ENCODE measurements at regions not wholly inside any gene's neighbourhood (a gene's known extent, or its start where the extent isn't known, plus 50 kb on each side); places are given as distances from the start of the nearest gene placed in this dataset.

- DNase-seq (ENCODE audit: low read depth in 1 of 2, low spot score in 1 of 2) = no peak
- FAIRE-seq = no peak
- CTCF ChIA-PET = no interaction called here
- no peak overlapping the region for H3K27ac ChIP-seq
- ATAC-seq = no peak
- no peaks in the 10 kb centered on the region for H3K4me1 ChIP-seq
- H3K9me3 ChIP-seq = no peaks in the 10 kb centered on the region
- POLR2A ChIA-PET = no interaction called here
- WGBS (ENCODE audit: missing lambda C conversion rate) = 15% methylated on average over 3 of the region's 3 CpGs
- TF ChIP-seq CHD4 (IDR thresholded peaks at IDR 0.05; ENCODE audit: borderline replicate concordance) = no peak
- no peak for TF ChIP-seq RNF2 (IDR thresholded peaks at IDR 0.05; ENCODE audit: borderline replicate concordance, low read depth)
- no peak for TF ChIP-seq NR3C1 (IDR thresholded peaks at IDR 0.05)
- TF ChIP-seq CBX8 (IDR thresholded peaks at IDR 0.05) = no peak
- TF ChIP-seq HMGXB4 (CRISPR knock-in tag; IDR thresholded peaks at IDR 0.05; ENCODE audit: borderline replicate concordance) = no peak
- TF ChIP-seq HOXA7 (CRISPR knock-in tag; IDR thresholded peaks at IDR 0.05) = no peak
- no peak for TF ChIP-seq RAD21 (conservative IDR thresholded peaks at IDR 0.05 in 1 of 2, IDR thresholded peaks at IDR 0.05 in 1 of 2)
- TF ChIP-seq EHMT2 (IDR thresholded peaks at IDR 0.05; ENCODE audit: low read depth) = no peak
- TF ChIP-seq BHLHE40 (IDR thresholded peaks at IDR 0.05; ENCODE audit: low read depth, low read length) = no peak
- TF ChIP-seq HES2 (IDR thresholded peaks at IDR 0.05) = no peak
- no peak overlapping the region for H3K4me2 ChIP-seq
- H3K4me3 ChIP-seq = no peak overlapping the region
These were observed 220.8 kb upstream of the RNF32 start for GRCh38 chr7:156419782-156420181.

- FAIRE-seq (no peak), ATAC-seq (no peak), DNase-seq (ENCODE audit: low read depth in 1 of 2, low spot score in 1 of 2) (no peak)
- WGBS (ENCODE audit: missing lambda C conversion rate) = 71% methylated on average over 11 of the region's 11 CpGs
- ChIA-PET CTCF (no interaction called here), POLR2A (no interaction called here)
- no peaks in the 10 kb centered on the region for H3K4me1 ChIP-seq
- H3K4me3 ChIP-seq = no peak overlapping the region
- no peak for TF ChIP-seq EP300 (IDR thresholded peaks at IDR 0.05)
- TF ChIP-seq ESRRA (IDR thresholded peaks at IDR 0.05; ENCODE audit: borderline replicate concordance, low read length) = no peak
- no peak for TF ChIP-seq ATOH8 (CRISPR knock-in tag; IDR thresholded peaks at IDR 0.05; ENCODE audit: low read depth)
- no peak for TF ChIP-seq HOXA7 (CRISPR knock-in tag; IDR thresholded peaks at IDR 0.05)
- no peak for TF ChIP-seq RARB (CRISPR knock-in tag; IDR thresholded peaks at IDR 0.05)
- TF ChIP-seq TFCP2L1 (CRISPR knock-in tag; IDR thresholded peaks at IDR 0.05) = no peak
- no peak for TF ChIP-seq SMC3 (IDR thresholded peaks at IDR 0.05)
- no peak overlapping the region for H3K4me2 ChIP-seq
- H3K27ac ChIP-seq = no peak overlapping the region
- H3K9me3 ChIP-seq = peaks cover 7% of the 10 kb centered on the region; the same call in 1 of the 3 replicates
These were observed 238.3 kb upstream of the RNF32 start for GRCh38 chr7:156402255-156402654.

- no peak overlapping the region for H3K4me3 ChIP-seq
- CTCF ChIA-PET = no interaction called here
- 40% methylated on average over 9 of the region's 9 CpGs for WGBS (ENCODE audit: missing lambda C conversion rate)
- H3K27ac ChIP-seq = no peak overlapping the region
- no peaks in the 10 kb centered on the region for H3K4me1 ChIP-seq
- ATAC-seq (no peak), DNase-seq (ENCODE audit: low read depth in 1 of 2, low spot score in 1 of 2) (no peak), FAIRE-seq (no peak)
- peaks cover 7% of the 10 kb centered on the region; the same call in 1 of the 3 replicates for H3K9me3 ChIP-seq
- POLR2A ChIA-PET = no interaction called here
- H3K4me2 ChIP-seq = no peak overlapping the region
- TF ChIP-seq JUNB (IDR thresholded peaks at IDR 0.05) = no peak
- no peak for TF ChIP-seq FOSL2 (IDR thresholded peaks at IDR 0.05)
- TF ChIP-seq FOSL2 (CRISPR knock-in tag; IDR thresholded peaks at IDR 0.05) = no peak
- TF ChIP-seq HEYL (CRISPR knock-in tag; IDR thresholded peaks at IDR 0.05) = no peak
- no peak for TF ChIP-seq GATA3 (IDR thresholded peaks at IDR 0.05; ENCODE audit: borderline replicate concordance)
- TF ChIP-seq REST (IDR thresholded peaks at IDR 0.05) = no peak
- no peak for TF ChIP-seq BCL3 (IDR thresholded peaks at IDR 0.05)
- TF ChIP-seq MAX (IDR thresholded peaks at IDR 0.05) = no peak
- TF ChIP-seq TFCP2L1 (CRISPR knock-in tag; IDR thresholded peaks at IDR 0.05) = no peak
- no peak for TF ChIP-seq EHMT2 (IDR thresholded peaks at IDR 0.05; ENCODE audit: low read depth)
- no peak for TF ChIP-seq CHD4 (IDR thresholded peaks at IDR 0.05; ENCODE audit: borderline replicate concordance)
- no peak for TF ChIP-seq NPAS2 (CRISPR knock-in tag; IDR thresholded peaks at IDR 0.05; ENCODE audit: borderline replicate concordance)
- no peak for TF ChIP-seq KDM1A (IDR thresholded peaks at IDR 0.05; ENCODE audit: low read depth)
- no peak for TF ChIP-seq PBX3 (IDR thresholded peaks at IDR 0.05)
- no peak for TF ChIP-seq HOXA7 (CRISPR knock-in tag; IDR thresholded peaks at IDR 0.05)
These were observed 239.0 kb upstream of the RNF32 start for GRCh38 chr7:156401617-156402016.
